ENCODE measurements at regions not wholly inside any gene's neighbourhood (a gene's known extent, or its start where the extent isn't known, plus 50 kb on each side); places are given as distances from the start of the nearest gene placed in this dataset.
A peak's percentile ranks its signal among the peaks of the same experiment; 100 is the strongest.
"Not testable (repeated sequence)": the region's sequence is repeated elsewhere in the genome, so short reads cannot be mapped to it uniquely, and the experiment has no call there.

GRCh38 chr2:87956613-87957012 lies 59.7 kb downstream of the RNU2-63P start:
- FAIRE-seq; DNase-seq (ENCODE audit: insufficient read length, low spot score): not testable (repeated sequence)

DNA sequence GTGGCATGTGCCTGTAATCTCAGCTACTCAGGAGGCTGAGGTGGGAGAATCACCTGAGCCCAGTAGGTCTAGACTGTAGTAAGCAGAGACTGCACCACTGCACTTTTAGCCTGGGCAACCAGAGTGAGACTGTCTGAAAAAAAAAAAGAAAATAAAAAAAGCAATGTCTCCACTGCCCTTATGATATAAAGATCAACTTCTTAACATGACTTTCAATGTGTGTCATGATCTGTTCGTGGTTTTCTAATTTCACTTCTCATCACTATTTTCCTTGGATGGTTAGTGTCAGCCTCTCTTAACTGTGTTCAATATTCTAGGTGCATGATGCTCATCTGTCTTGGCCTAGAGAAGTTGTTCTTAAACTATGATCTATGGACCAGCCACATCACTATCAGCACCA lies 67.3 kb downstream of the RNU2-63P start:
- DNase-seq (ENCODE audit: insufficient read length, low spot score); FAIRE-seq: not testable (repeated sequence)

DNA sequence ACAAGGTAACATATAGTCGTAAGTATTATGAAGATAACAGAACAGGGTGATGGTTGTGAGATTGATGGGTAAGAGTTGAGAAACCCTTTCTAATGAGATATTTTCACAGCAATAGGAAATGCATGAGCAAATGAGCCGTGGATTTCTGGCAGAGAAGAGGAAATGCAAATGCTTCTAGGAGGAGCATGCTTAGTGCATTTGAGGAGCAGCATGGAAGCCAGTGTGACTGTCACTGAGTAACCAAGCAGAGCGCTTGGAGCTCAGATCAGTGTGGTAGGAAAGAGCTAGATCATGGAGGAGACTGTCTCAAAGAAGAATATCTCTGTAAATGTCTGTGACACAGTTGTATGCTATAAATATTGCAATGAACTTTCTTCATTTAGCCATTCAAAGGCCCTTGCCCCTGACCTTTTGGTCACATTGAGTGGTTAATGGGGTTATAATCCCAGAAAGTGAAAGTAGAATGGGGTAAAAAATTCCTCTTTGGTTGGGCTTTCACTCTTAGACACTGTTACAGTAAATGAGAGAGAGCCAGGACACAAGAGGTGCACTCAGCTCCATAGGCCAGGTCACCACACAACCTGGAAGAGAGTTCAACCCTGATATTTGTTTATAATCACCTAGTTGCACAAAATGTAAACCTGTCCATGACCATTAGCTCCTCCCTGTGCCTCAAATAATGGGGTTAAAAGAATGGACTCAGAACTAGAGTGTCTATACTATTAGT lies 69.5 kb downstream of the RNU2-63P start:
- peak; percentile 31 for FAIRE-seq
- DNase-seq (ENCODE audit: insufficient read length, low spot score), result not testable (repeated sequence)

DNA sequence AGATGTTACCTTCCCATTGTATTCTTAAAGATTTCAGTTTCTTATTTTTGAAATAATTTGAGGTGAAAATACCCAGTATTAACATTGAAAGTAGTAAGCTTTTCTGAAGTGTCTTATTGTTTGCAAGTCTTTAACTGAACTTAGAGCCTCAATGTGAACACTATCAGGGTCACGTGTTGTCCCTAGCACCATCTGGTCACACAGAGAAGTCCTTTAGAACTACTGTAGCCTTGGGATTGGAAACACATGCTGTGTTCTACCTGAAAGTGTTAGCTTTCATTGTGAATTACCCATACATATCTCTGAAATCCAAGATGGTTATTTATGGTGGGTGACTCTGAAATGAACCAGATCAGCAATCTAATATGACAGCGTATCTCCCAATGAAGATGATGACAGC lies 77.0 kb downstream of the RNU2-63P start:
- not testable (repeated sequence) for DNase-seq (ENCODE audit: insufficient read length, low spot score); FAIRE-seq

DNA sequence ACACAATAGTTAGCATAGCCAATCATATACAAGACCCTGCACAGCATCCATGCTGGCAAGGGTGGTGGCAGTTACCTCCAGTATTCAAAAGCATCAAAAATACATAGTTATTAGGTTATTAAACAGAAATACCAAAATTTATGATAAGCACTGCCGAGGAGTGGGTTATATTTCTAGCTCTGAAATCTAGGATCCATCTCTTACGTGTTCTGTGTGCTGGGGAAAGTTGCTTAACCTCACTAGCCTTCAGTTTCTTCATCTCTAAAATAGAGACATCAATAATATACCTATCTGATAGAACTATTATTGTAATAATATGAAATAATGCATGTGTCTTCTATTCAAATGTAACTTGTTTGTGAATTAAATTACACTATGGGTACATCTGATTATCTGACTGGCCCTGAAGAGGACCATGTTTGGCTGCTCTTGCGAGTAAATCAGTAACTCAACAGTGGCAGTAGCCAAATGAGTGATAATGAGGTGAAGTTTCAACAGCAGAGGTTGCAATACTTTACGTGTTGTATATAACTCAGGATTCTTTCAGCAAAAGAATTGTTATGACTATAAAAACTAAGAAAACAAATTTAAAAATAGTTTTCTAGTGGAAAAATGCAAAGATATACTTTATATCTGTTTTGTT lies 93.5 kb upstream of the RGPD2 start:
- not testable (repeated sequence) for FAIRE-seq

DNA sequence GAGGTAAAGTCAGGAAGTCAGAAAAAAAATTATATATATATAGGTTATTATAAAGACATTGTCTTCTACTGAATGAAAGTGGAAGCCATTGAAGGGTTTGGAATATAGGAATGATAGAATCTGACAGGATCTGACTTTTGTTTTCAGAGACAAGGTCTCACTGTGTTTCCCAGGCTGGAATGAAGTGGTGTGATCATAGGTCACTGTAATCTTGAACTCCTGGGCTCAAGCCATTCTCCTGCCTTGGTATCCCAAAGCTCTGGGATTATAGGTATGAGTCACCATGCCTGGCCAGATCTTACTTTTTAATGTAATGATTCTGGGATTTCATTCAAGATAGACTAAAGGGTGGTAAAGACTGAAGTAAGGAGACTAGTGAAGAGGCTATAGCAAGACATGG lies 91.6 kb upstream of the RGPD2 start:
- FAIRE-seq; DNase-seq (ENCODE audit: insufficient read length, low spot score): not testable (repeated sequence)

More for the DNA sequence above, 93.5 kb upstream of the RGPD2 start:
- DNase-seq (ENCODE audit: insufficient read length, low spot score), result not testable (repeated sequence)

DNA sequence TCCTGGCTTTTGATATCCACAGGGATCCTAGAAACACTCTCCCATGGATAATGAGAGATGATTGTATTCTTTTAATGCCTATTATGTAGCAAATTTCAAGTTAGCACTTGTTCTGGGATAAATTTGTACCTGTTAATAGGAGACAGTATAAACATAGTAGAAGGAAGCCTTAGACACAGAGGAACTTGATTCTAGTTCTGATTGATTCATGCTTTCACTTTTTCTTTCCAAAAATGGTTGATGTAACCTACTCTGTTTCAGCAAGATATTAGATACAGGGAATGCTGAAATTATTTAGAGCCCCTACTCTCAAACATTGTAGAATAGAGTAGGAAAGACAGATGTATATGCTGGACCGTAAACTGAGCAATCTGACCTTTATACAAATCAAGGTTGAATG lies 85.3 kb upstream of the RGPD2 start:
- DNase-seq (ENCODE audit: insufficient read length, low spot score); FAIRE-seq: not testable (repeated sequence)

DNA sequence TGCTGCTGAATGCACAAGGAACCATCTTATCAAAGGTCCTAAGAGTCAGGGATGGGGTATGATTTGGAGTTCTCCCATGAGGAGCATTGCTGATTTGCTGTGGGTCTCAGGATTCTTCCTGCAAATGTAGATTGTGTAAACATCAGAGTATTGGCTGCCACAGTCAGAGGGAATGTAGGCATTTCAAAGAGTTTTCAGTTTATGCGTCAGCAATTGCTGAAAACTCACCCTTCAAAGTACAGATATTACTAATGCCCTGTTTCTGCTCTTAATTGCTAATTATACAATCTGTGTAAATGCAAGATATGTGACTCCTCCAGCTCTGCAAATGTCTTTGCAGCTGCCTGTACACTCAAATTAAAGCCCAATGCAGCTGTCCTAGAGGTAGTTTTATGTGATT lies 83.4 kb upstream of the RGPD2 start:
- not testable (repeated sequence) for FAIRE-seq; DNase-seq (ENCODE audit: insufficient read length, low spot score)

GRCh38 chr2:87907556-87908099 lies 82.0 kb upstream of the RGPD2 start:
- DNase-seq (ENCODE audit: insufficient read length, low spot score); FAIRE-seq: not testable (repeated sequence)

- FAIRE-seq; DNase-seq (ENCODE audit: insufficient read length, low spot score): not testable (repeated sequence)
Observed at GRCh38 chr2:87903242-87904114, 77.9 kb upstream of the RGPD2 start.

GRCh38 chr2:87883659-87884058 lies 58.1 kb upstream of the RGPD2 start:
- FAIRE-seq; DNase-seq (ENCODE audit: insufficient read length, low spot score): not testable (repeated sequence)

Data from GM12891 (cell line).